GM23248 (cell line): ENCODE measurements at regions not wholly inside any gene's neighbourhood (a gene's known extent, or its start where the extent isn't known, plus 50 kb on each side); places are given as distances from the start of the nearest gene placed in this dataset.

ENCODE experiments used
- DNase-seq: peaks from one replicate; pipeline ENCODE4 v3.0.0-alpha.2; 2015
- H2AFZ ChIP-seq: fragments of 200-600 bp; sonication (generic); 2 replicates; pipeline ENCODE4 v1.6.1; 2016; ENCODE audit warnings: antibody characterized with exemption
- H3F3A ChIP-seq: fragments of 200-600 bp; sonication (generic); 2 replicates; pipeline ENCODE4 v1.6.1; 2016; ENCODE audit warnings: mild to moderate bottlenecking, antibody characterized with exemption, mixed run types; ENCODE audit not compliant: insufficient read depth
- H3K27ac ChIP-seq: fragments of 200-600 bp; sonication (generic); 2 replicates; pipeline ENCODE4 v1.5.1; 2016; ENCODE audit warnings: mild to moderate bottlenecking
- H3K27me3 ChIP-seq: fragments of 200-600 bp; sonication (generic); replicated peaks from 2 replicates; pipeline ENCODE4 v1.6.1; 2016; ENCODE audit warnings: mild to moderate bottlenecking; ENCODE audit not compliant: insufficient read depth
- H3K36me3 ChIP-seq: fragments of 200-600 bp; sonication (generic); 2 replicates; pipeline ENCODE4 v1.6.1; 2016; ENCODE audit warnings: low read depth, mild to moderate bottlenecking
- H3K4me1 ChIP-seq: fragments of 200-600 bp; sonication (generic); 2 replicates; pipeline ENCODE4 v1.6.1; 2016; ENCODE audit warnings: mild to moderate bottlenecking; ENCODE audit not compliant: insufficient read depth
- H3K4me2 ChIP-seq: fragments of 200-600 bp; sonication (generic); one replicate; pipeline ENCODE4 v1.6.1; 2016; ENCODE audit warnings: mild to moderate bottlenecking; ENCODE audit not compliant: unreplicated experiment
- H3K4me3 ChIP-seq: fragments of 200-600 bp; sonication (generic); 2 replicates; pipeline ENCODE4 v1.5.1; 2016; ENCODE audit warnings: mild to moderate bottlenecking
- H3K79me2 ChIP-seq: fragments of 200-600 bp; sonication (generic); 2 replicates; pipeline ENCODE4 v1.6.1; 2016; ENCODE audit warnings: mild to moderate bottlenecking; ENCODE audit not compliant: insufficient read depth
- H3K9ac ChIP-seq: fragments of 200-600 bp; sonication (generic); 2 replicates; pipeline ENCODE4 v1.6.1; 2016; ENCODE audit warnings: mild to moderate bottlenecking
- H3K9me2 ChIP-seq: fragments of 200-600 bp; sonication (generic); 2 replicates; pipeline ENCODE4 v1.6.1; 2016; ENCODE audit warnings: mixed run types, mild to moderate bottlenecking, moderate library complexity; ENCODE audit not compliant: insufficient read depth
- H3K9me3 ChIP-seq: fragments of 200-600 bp; sonication (generic); one replicate; pipeline ENCODE4 v1.6.1; 2017; ENCODE audit warnings: low read depth
- H4K20me1 ChIP-seq: fragments of 200-600 bp; sonication (generic); 2 replicates; pipeline ENCODE4 v1.6.0; 2016; ENCODE audit not compliant: insufficient read depth
- EZH2 ChIP-seq: fragments of 200-600 bp; sonication (generic); IDR thresholded peaks from 2 replicates; pipeline ENCODE4 v1.6.1; 2018; ENCODE audit warnings: antibody characterized with exemption, mild to moderate bottlenecking; ENCODE audit not compliant: insufficient read depth, poor library complexity, severe bottlenecking
- EZH2phosphoT487 ChIP-seq: fragments of 200-600 bp; sonication (generic); IDR thresholded peaks from 2 replicates; pipeline ENCODE4 v1.6.1; 2018; ENCODE audit warnings: antibody characterized with exemption, moderate library complexity, mild to moderate bottlenecking, low read depth; ENCODE audit not compliant: insufficient read depth
- WGBS, 2 experiments: methylation state at CpG; one replicate each; pipeline ENCODE4 v1.1.6; 2015 to 2017; ENCODE audit warnings: low lambda C conversion rate in 2 of 2, low coverage in 1 of 2; ENCODE audit errors: missing lambda C conversion rate in 2 of 2; 5-methylcytosine and 5-hydroxymethylcytosine counted together
- in situ Hi-C: fragments of 300-500 bp; cut with MboI; formaldehyde crosslinking; loops from 2 replicates; pipeline ENCODE4 v1.15.0; 2020

DNA sequence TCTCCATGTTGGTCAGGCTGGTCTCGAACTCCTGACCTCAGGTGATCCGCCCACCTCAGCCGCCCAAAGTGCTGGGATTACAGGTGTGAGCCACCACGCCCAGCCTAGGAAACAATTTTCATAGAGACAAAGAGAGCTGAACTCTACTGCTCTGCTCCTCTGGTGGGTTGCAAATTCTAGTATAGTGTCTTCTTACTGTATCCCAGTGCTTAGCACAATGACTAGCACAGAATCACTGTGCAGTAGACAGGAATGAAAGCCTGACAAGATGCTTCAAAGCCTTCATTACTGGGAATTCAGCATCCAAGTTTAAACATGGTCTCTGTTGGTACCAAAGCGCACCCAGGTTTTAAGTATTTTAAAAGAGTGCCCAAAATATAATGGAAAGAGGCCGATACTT is 96.5 kb upstream of the SALL4 start:
- no peaks in the 10 kb centered on the region for H3K36me3 ChIP-seq
- in situ Hi-C loops, result no loop called here
- H2AFZ ChIP-seq, result no peak overlapping the region
- no peak overlapping the region for H3K4me3 ChIP-seq
- no peak overlapping the region for H3K27ac ChIP-seq
- no peaks in the 10 kb centered on the region for H4K20me1 ChIP-seq
- H3K27me3 ChIP-seq, result no peaks in the 10 kb centered on the region
- no peak for DNase-seq
- no peaks in the 10 kb centered on the region for H3K9me3 ChIP-seq
- no peak overlapping the region for H3K9ac ChIP-seq
- 79 to 82% methylated on average over 6 of the region's 6 CpGs for WGBS, 2 experiments
- no peaks in the 10 kb centered on the region for H3K79me2 ChIP-seq
- H3K9me2 ChIP-seq, result no peaks in the 10 kb centered on the region
- TF ChIP-seq EZH2 (no peak), EZH2phosphoT487 (no peak)
- no peaks in the 10 kb centered on the region for H3K4me1 ChIP-seq
- H3K4me2 ChIP-seq, result no peak overlapping the region
- H3F3A ChIP-seq, result no peaks in the 10 kb centered on the region

DNA sequence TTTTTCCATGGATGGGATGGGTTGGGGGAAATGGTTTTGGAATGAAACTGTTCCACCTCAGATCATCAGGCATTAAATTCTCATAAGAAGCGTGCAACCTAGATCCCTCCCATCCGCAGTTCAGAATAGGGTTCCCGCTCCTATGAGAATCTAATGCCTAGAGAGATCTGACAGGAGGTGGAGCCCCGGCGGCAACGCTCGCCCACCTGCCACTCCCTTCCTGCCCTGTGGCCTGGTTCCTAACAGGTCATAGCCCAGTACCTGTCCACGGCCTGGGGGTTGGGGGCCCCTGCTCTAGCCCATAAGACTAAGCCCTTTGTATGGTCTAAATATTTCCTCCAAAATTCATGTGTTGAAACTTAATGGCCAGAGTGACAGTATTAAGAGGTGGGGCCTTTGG is 92.3 kb upstream of the SALL4 start:
- TF ChIP-seq EZH2, result no peak
- TF ChIP-seq EZH2phosphoT487, result no peak
- DNase-seq, result no peak
- in situ Hi-C loops, result no loop called here
- Histone ChIP-seq H3K27ac (no peak overlapping the region), H2AFZ (no peak overlapping the region), H3K4me1 (no peaks in the 10 kb centered on the region), H3K9me3 (no peaks in the 10 kb centered on the region), H3K36me3 (no peaks in the 10 kb centered on the region), H3K79me2 (no peaks in the 10 kb centered on the region), H4K20me1 (no peaks in the 10 kb centered on the region), H3K9me2 (no peaks in the 10 kb centered on the region), H3F3A (no peaks in the 10 kb centered on the region), H3K4me2 (no peak overlapping the region), H3K9ac (no peak overlapping the region), H3K4me3 (no peak overlapping the region), H3K27me3 (peaks cover 6% of the 10 kb centered on the region; the same call in 1 of the 2 replicates)
- WGBS, 2 experiments, result 63 to 64% methylated on average over 8 of the region's 8 CpGs

DNA sequence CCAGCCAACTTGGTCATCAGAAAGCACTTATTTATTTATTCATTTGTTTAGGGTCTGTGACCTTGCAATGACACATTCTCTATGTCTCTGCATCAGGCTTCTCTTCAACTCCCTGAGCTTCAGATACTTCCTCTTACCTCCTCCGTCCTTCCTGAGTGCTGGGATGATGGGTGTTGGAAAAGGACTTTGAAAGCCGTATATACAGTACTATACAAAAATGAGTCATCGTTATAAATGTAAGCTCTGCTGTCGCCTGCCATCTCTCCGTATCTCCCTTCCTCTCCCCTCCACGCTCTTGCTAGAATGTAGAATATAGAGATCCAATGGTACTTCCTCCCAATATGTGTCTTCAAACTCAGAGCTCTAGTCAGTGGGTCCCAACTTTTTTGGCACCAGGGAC is 91.9 kb upstream of the SALL4 start:
- Histone ChIP-seq H3K27ac (no peak overlapping the region), H3K4me1 (no peaks in the 10 kb centered on the region), H3F3A (no peaks in the 10 kb centered on the region), H3K27me3 (peaks cover 10% of the 10 kb centered on the region; the same call in 1 of the 2 replicates), H3K79me2 (no peaks in the 10 kb centered on the region), H4K20me1 (no peaks in the 10 kb centered on the region), H3K36me3 (no peaks in the 10 kb centered on the region), H3K9ac (no peak overlapping the region), H3K4me2 (no peak overlapping the region), H3K9me2 (no peaks in the 10 kb centered on the region), H3K4me3 (no peak overlapping the region), H3K9me3 (no peaks in the 10 kb centered on the region), H2AFZ (no peak overlapping the region)
- DNase-seq, result no peak
- 76 to 77% methylated on average over 6 of the region's 6 CpGs for WGBS, 2 experiments
- in situ Hi-C loops, result no loop called here
- TF ChIP-seq EZH2, result no peak
- TF ChIP-seq EZH2phosphoT487, result no peak

DNA sequence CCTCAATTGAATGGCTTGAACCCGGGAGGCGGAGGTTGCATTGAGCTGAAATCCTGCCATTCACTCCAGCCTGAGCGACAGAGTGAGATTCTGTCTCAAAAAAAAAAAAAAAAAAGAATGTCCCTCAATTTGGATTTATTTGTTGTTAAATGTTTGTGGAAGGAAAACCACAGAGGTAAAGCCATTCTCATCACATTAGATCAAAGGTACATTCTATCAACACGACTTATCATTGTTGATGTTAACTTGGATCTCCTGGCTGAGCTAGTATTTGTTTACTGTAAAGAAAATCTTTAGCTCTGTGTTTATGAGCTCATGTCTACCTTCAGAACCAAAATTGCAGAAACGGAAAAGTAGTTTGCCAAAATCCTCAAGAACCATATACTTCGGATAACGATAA is 91.4 kb upstream of the SALL4 start:
- H3K9ac ChIP-seq, result no peak overlapping the region

DNA sequence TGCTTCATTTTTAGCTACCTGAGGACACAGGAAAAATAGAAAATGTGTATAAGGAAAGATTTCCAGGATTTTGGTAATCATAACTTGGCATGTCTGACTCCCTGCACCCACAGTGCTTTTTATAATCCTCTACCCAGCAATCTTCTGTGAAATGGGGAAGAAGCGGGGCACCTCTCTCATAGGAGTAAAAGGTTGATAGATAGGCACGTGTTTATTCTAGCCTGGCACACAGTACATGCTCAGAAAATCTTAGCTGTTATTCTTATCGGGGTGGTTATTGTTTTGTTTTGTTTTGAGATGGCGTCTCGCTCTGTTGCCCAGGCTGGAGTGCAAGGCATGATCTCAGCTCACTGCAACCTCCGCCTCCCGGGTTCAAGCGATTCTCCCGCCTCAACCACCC is 87.7 kb upstream of the SALL4 start:
- no peak overlapping the region for H2AFZ ChIP-seq
- H3K27ac ChIP-seq, result no peak overlapping the region
- H3K4me1 ChIP-seq, result no peaks in the 10 kb centered on the region
- no peaks in the 10 kb centered on the region for H3K9me3 ChIP-seq
- H4K20me1 ChIP-seq, result no peaks in the 10 kb centered on the region
- TF ChIP-seq EZH2, result no peak
- no peak for TF ChIP-seq EZH2phosphoT487
- no peak for DNase-seq
- no peaks in the 10 kb centered on the region for H3K79me2 ChIP-seq
- no peaks in the 10 kb centered on the region for H3K36me3 ChIP-seq
- H3K4me2 ChIP-seq, result no peak overlapping the region
- WGBS, 2 experiments, result 80 to 84% methylated on average over 9 of the region's 9 CpGs
- no peaks in the 10 kb centered on the region for H3F3A ChIP-seq
- in situ Hi-C loops, result no loop called here
- no peak overlapping the region for H3K4me3 ChIP-seq
- peaks cover 10% of the 10 kb centered on the region for H3K27me3 ChIP-seq
- H3K9me2 ChIP-seq, result no peaks in the 10 kb centered on the region
- no peak overlapping the region for H3K9ac ChIP-seq

More for the DNA sequence above, 91.4 kb upstream of the SALL4 start:
- no peak overlapping the region for H3K4me2 ChIP-seq
- no peak overlapping the region for H3K4me3 ChIP-seq
- TF ChIP-seq EZH2phosphoT487 (no peak), EZH2 (no peak)
- H3K36me3 ChIP-seq, result no peaks in the 10 kb centered on the region
- DNase-seq, result no peak
- no peaks in the 10 kb centered on the region for H3K9me2 ChIP-seq
- H4K20me1 ChIP-seq, result no peaks in the 10 kb centered on the region
- no peak overlapping the region for H3K27ac ChIP-seq
- in situ Hi-C loops, result no loop called here
- no peaks in the 10 kb centered on the region for H3K79me2 ChIP-seq
- H2AFZ ChIP-seq, result no peak overlapping the region
- peaks cover 10% of the 10 kb centered on the region; the same call in 1 of the 2 replicates for H3K27me3 ChIP-seq
- WGBS, 2 experiments, result 62 to 72% methylated on average over 7 of the region's 7 CpGs
- H3K9me3 ChIP-seq, result no peaks in the 10 kb centered on the region
- no peaks in the 10 kb centered on the region for H3F3A ChIP-seq
- H3K4me1 ChIP-seq, result no peaks in the 10 kb centered on the region
